VCaP (cell line): ENCODE measurements at regions not wholly inside any gene's neighbourhood (a gene's known extent, or its start where the extent isn't known, plus 50 kb on each side); places are given as distances from the start of the nearest gene placed in this dataset.

Experiments used
- H3K27ac ChIP-seq: fragments of 450-650 bp; 2 replicates; pipeline ENCODE4 v1.5.1; 2017
- CTCF ChIP-seq: fragments of 450-650 bp; conservative IDR thresholded peaks from 2 replicates; pipeline ENCODE4 v1.5.1; 2017; ENCODE audit warnings: mild to moderate bottlenecking, moderate library complexity

- TF ChIP-seq CTCF: no peak
- H3K27ac ChIP-seq: no peak overlapping the region
These were observed 372.8 kb upstream of the ST6GAL2 start for GRCh38 chr2:107258531-107259407.

GRCh38 chr2:107259408-107260195 lies 373.6 kb upstream of the ST6GAL2 start:
- H3K27ac ChIP-seq: no peak overlapping the region
- TF ChIP-seq CTCF: no peak

GRCh38 chr2:107263628-107264027 lies 377.7 kb upstream of the ST6GAL2 start:
- no peak overlapping the region for H3K27ac ChIP-seq
- TF ChIP-seq CTCF: no peak

- H3K27ac ChIP-seq: no peak overlapping the region
- TF ChIP-seq CTCF: no peak
These were observed 378.2 kb upstream of the ST6GAL2 start for GRCh38 chr2:107264184-107264583.

GRCh38 chr2:107266555-107266954 lies 380.6 kb upstream of the ST6GAL2 start:
- TF ChIP-seq CTCF: no peak

GRCh38 chr2:107267086-107267485 lies 381.1 kb upstream of the ST6GAL2 start:
- no peak for TF ChIP-seq CTCF
- H3K27ac ChIP-seq: no peak overlapping the region

More at GRCh38 chr2:107266555-107266954, 380.6 kb upstream of the ST6GAL2 start:
- no peak overlapping the region for H3K27ac ChIP-seq

- no peak for TF ChIP-seq CTCF
These were observed 390.1 kb upstream of the ST6GAL2 start for GRCh38 chr2:107276034-107276433.

More at GRCh38 chr2:107276034-107276433, 390.1 kb upstream of the ST6GAL2 start:
- no peak overlapping the region for H3K27ac ChIP-seq
